ENCODE measurements at regions not wholly inside any gene's neighbourhood (a gene's known extent, or its start where the extent isn't known, plus 50 kb on each side); places are given as distances from the start of the nearest gene placed in this dataset.

DNA sequence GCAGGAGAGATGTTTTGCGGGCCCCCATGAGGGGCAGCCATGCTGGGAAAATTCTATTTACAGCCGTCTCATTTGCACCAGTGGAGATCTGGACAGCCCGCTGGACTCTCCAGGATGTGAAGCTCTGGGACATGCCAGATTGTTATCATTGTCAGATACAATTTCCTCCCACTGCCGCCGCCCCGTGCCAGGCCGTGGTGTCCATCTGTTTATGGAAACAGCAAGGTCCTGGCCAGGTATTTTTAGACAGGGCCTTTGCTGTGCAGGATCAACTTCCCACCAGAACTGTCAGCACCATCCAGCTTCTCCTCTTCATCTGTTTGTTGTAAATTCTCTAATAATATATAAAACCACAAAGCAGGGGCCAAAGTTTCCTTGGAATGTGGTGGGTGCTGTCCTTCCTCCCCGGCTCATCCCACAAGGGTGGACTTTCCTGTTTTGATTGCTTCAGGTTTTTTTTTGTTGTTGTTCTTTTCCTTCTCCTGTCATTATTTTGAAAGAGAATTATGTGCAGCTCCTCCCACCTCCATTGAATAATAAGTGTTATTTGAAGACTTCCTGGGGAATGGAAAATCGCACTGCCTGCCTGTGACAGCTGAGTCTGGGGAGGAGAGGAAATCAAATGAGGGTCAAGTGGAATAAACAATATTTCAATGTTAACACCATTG lies 398.1 kb downstream of the TNS1 start:
- TF ChIP-seq PBX3 (IDR thresholded peaks at IDR 0.05; ENCODE audit: insufficient replicate concordance, low read depth, low read length) (no peak), MYB (IDR thresholded peaks at IDR 0.05; ENCODE audit: borderline replicate concordance, low read depth, low read length) (no peak)

Data from GM12878 (cell line).